ENCODE measurements at regions not wholly inside any gene's neighbourhood (a gene's known extent, or its start where the extent isn't known, plus 50 kb on each side); places are given as distances from the start of the nearest gene placed in this dataset.

GRCh38 chr2:172225786-172226185, 123.1 kb upstream of the DLX2 start:
- TF ChIP-seq, protein P1, sequence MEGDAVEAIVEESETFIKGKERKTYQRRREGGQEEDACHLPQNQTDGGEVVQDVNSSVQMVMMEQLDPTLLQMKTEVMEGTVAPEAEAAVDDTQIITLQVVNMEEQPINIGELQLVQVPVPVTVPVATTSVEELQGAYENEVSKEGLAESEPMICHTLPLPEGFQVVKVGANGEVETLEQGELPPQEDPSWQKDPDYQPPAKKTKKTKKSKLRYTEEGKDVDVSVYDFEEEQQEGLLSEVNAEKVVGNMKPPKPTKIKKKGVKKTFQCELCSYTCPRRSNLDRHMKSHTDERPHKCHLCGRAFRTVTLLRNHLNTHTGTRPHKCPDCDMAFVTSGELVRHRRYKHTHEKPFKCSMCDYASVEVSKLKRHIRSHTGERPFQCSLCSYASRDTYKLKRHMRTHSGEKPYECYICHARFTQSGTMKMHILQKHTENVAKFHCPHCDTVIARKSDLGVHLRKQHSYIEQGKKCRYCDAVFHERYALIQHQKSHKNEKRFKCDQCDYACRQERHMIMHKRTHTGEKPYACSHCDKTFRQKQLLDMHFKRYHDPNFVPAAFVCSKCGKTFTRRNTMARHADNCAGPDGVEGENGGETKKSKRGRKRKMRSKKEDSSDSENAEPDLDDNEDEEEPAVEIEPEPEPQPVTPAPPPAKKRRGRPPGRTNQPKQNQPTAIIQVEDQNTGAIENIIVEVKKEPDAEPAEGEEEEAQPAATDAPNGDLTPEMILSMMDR (IDR thresholded peaks at IDR 0.05 in 2 of 3, conservative IDR thresholded peaks at IDR 0.05 in 1 of 3; ENCODE audit: borderline replicate concordance in 1 of 3, insufficient read depth in 1 of 3, low read depth in 2 of 3, low read length in 2 of 3) = no peak
- no peak for TF ChIP-seq FOSL1 (IDR thresholded peaks at IDR 0.05; ENCODE audit: low read depth)
- TF ChIP-seq MAX (IDR thresholded peaks at IDR 0.05) = no peak
- TF ChIP-seq ATF3 (IDR thresholded peaks at IDR 0.05) = no peak
- TF ChIP-seq POLR2A (IDR thresholded peaks at IDR 0.05; ENCODE audit: borderline replicate concordance, extremely low read depth, insufficient read depth, insufficient read length) = no peak
- no peak for TF ChIP-seq YY1 (IDR thresholded peaks at IDR 0.05; ENCODE audit: extremely low read depth, insufficient replicate concordance, low read depth, low read length)
- no peak for TF ChIP-seq POLR2AphosphoS5 (IDR thresholded peaks at IDR 0.05; ENCODE audit: low read depth, low read length)
- no peak for TF ChIP-seq EZH2 (IDR thresholded peaks at IDR 0.05)
- TF ChIP-seq, protein P2, sequence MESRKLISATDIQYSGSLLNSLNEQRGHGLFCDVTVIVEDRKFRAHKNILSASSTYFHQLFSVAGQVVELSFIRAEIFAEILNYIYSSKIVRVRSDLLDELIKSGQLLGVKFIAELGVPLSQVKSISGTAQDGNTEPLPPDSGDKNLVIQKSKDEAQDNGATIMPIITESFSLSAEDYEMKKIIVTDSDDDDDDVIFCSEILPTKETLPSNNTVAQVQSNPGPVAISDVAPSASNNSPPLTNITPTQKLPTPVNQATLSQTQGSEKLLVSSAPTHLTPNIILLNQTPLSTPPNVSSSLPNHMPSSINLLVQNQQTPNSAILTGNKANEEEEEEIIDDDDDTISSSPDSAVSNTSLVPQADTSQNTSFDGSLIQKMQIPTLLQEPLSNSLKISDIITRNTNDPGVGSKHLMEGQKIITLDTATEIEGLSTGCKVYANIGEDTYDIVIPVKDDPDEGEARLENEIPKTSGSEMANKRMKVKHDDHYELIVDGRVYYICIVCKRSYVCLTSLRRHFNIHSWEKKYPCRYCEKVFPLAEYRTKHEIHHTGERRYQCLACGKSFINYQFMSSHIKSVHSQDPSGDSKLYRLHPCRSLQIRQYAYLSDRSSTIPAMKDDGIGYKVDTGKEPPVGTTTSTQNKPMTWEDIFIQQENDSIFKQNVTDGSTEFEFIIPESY (IDR thresholded peaks at IDR 0.05; ENCODE audit: extremely low read depth, insufficient replicate concordance, low read length) = no peak
- TF ChIP-seq JUND (IDR thresholded peaks at IDR 0.05) = no peak
- no peak for TF ChIP-seq CBX3 (IDR thresholded peaks at IDR 0.05; ENCODE audit: low read depth)
- TF ChIP-seq ELF1 (IDR thresholded peaks at IDR 0.05; ENCODE audit: borderline replicate concordance, low read depth) = no peak
- TF ChIP-seq EGR1 (IDR thresholded peaks at IDR 0.05; ENCODE audit: low read depth) = no peak
- TF ChIP-seq ZNF274 (IDR thresholded peaks at IDR 0.05; ENCODE audit: low read depth, low read length) = no peak

All from HCT116 (cell line).